GM18502 (cell line): ENCODE measurements at regions not wholly inside any gene's neighbourhood (a gene's known extent, or its start where the extent isn't known, plus 50 kb on each side); places are given as distances from the start of the nearest gene placed in this dataset.
"Not testable (repeated sequence)": the region's sequence is repeated elsewhere in the genome, so short reads cannot be mapped to it uniquely, and the experiment has no call there.

Experiments
- ATAC-seq: cut with Tn5 transposase; IDR thresholded peaks from one replicate; pipeline ENCODE4 v1.9.1; 2021; ENCODE audit warnings: mild to moderate bottlenecking; ENCODE audit not compliant: unreplicated experiment, poor library complexity

- no peak for ATAC-seq
Measured at GRCh38 chr12:124213666-124214347, 81.1 kb upstream of the RFLNA start.

GRCh38 chr12:124214574-124214973, 80.3 kb upstream of the RFLNA start:
- ATAC-seq, result no peak

GRCh38 chr12:124216966-124217365, 77.9 kb upstream of the RFLNA start:
- no peak for ATAC-seq

GRCh38 chr12:124217508-124218242, 77.2 kb upstream of the RFLNA start:
- no peak for ATAC-seq

GRCh38 chr12:124218243-124218560, 76.7 kb upstream of the RFLNA start:
- no peak for ATAC-seq

GRCh38 chr12:124218650-124219049, 76.2 kb upstream of the RFLNA start:
- ATAC-seq, result not testable (repeated sequence)

- ATAC-seq, result no peak
Measured at GRCh38 chr12:124222368-124223245, 72.3 kb upstream of the RFLNA start.

- ATAC-seq, result not testable (repeated sequence)
Measured at GRCh38 chr12:124223733-124224138, 71.2 kb upstream of the RFLNA start.

DNA sequence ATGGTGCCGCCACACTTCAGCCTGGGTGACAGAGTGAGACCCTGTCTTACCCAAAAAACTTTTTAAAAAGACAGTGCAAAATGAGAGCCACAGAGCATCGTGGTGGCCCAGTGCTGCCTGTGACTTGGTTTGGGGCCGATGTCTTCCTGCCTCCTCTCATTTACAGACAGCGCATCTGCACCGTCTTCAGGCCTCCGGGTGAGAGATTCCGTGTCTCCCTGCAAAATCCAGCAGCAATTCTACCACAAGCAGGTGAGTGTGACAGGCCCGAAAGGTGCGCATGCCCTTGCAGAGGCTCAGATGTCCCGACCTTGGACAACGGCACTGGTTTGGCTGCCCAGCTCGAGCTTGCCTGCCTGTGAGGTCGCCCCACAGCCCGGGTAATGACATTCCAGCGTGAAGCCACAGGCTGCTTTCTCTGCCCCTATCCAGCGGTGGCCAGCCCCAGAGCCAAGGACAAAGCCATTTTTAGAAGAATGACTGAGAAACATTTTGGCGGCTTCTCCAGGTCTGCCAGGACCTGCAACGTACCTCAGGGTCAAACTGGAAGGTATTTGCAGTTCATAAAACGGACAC, 70.3 kb upstream of the RFLNA start:
- ATAC-seq, result no peak

GRCh38 chr12:124225730-124226129, 69.2 kb upstream of the RFLNA start:
- no peak for ATAC-seq

GRCh38 chr12:124227951-124228711, 66.8 kb upstream of the RFLNA start:
- ATAC-seq, result no peak

- ATAC-seq, result no peak
Measured at GRCh38 chr12:124229520-124229919, 65.4 kb upstream of the RFLNA start.

DNA sequence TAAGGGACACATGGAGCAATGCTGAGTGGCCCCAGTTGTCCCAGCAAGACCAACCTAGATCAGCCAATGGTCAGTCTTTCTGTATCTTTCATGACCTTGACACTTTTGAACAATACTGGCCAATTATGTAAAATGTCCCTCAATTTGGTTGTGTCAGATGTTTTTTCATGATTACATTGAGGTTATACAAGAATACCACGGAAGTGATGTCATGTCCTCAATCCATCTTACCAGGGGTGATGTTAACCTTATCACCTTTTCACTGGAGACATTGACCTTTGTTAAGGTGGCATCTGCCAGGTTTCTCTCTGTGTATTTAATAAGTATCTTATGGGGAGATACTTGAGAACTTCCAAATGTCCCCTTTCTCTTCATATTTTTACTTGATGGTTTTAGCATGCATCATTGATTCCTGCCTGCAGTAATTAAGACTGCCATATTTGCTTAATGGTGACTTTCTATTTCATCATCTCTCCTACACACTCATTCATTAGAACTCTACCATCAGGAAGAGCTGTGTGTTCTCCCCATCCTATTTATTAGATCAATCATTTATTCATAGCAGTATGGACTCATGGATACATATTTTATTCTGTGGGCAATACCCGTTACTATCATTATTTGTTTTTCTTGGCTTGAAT, 64.7 kb upstream of the RFLNA start:
- ATAC-seq, result no peak

GRCh38 chr12:124230789-124231188, 64.1 kb upstream of the RFLNA start:
- ATAC-seq, result no peak

DNA sequence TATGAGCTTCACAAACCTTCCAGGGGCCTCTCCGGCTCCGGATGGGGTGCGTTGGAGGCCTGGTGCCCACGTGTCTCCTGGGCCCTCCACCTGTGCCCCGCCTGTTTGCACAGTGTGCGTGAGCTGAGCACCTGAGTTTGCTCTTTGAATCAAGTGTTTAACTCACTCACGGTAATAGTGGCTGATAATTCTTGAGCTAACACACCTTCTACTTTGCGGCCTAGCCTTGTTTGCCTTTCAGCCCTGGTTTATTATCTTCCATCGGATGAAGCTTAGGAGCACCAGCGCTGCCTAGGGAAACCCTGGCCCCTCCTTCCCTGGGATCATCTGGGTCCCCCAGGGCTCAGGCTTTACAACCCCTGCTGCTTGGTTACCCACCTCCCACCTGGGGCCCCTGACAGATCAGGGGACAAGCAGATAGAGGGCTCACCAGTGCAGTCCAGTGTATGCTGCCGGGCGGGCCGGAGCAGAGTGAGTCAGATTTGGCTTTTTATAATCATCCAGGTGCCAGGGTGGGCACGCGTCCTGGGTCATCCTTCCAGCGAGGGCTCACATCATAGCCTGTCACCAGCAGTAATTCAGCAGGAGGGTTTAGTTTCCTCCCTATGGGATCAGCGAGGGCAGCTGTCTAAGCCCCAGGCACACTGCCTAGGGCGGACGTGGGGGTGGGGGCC, 62.8 kb upstream of the RFLNA start:
- no peak for ATAC-seq

GRCh38 chr12:124232654-124232987, 62.3 kb upstream of the RFLNA start:
- ATAC-seq, result no peak

GRCh38 chr12:124233041-124233796, 61.7 kb upstream of the RFLNA start:
- ATAC-seq, result no peak

DNA sequence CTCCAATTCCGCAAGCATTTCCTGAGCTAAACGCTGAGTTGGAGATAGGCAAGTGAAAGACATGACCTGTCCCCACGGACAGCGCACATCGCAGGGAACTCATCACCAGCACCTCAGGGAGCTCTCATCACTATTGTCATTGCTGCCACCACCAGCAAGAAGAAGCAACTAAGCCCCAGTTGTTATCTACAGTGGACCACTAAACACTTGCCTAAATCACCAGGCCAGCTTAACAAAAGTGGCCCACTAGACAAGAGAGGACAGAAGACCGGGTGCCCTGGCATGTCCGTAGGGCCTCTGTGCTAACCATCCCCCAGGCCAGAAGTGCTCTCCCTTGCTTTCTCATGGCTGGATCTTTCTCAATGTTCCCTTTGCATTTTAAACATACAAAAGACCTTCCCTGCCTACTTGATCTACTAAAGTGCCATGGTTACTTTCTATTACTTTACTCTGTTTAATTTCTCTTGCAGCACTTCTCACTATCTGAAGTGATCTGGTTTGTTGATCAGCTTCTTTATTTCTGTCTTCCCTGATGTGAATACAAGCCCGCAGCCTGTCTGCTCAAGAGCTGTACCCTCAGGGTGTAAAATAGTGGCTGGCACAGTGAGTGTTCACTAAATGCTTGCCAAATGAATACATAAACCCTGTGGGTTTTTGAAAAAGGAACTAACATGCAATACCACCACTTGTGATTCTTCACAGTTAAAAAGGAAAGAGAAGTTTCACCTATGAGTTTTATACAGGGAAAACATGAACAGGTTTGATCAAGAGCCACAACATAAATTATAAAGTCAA, 60.9 kb upstream of the RFLNA start:
- no peak for ATAC-seq
